ENCODE measurements at regions not wholly inside any gene's neighbourhood (a gene's known extent, or its start where the extent isn't known, plus 50 kb on each side); places are given as distances from the start of the nearest gene placed in this dataset.

DNA sequence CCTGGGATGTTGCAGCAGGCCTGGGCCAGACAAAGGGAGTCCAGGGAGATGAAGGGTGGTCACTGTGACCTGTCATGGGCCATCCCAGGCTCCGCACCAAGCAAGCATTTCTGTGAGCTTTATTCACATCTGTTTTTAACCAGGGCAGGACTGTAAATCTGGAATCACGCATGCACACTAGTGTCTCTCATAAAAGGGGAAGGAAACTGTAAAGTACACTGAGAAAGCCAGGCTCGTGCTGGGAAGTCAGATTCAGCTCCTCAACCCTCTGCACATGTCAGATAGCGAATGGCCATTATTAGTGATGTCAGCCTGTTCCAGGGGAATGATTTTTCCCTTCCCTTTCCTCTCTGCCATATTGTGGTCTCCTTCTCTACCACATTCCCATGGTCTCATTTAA is 818.6 kb upstream of the RAB6C start:
- TF ChIP-seq CTCF (conservative IDR thresholded peaks at IDR 0.05; ENCODE audit: low read depth, low read length) = no peak
- TF ChIP-seq EZH2 (IDR thresholded peaks at IDR 0.05; ENCODE audit: borderline replicate concordance, low read depth, low read length, poor library complexity, severe bottlenecking) = no peak

Measured in A673 (cell line).